Cardiac septum (tissue), 1 donor: ENCODE measurements at regions not wholly inside any gene's neighbourhood (a gene's known extent, or its start where the extent isn't known, plus 50 kb on each side); places are given as distances from the start of the nearest gene placed in this dataset.
"Not testable (repeated sequence)": the region's sequence is repeated elsewhere in the genome, so short reads cannot be mapped to it uniquely, and the experiment has no call there.

Experiments
- DNase-seq: peaks from one replicate; pipeline ENCODE4 v3.0.0-alpha.2; 2020; ENCODE audit warnings: low spot score
- intact Hi-C: fragments of 100-400 bp; cut with DNase I; formaldehyde crosslinking; loops from one replicate; pipeline ENCODE4 v1.14.0; 2022
- donor health status: DM: no; HTN: no; CAD: no.

- no peak for DNase-seq
- intact Hi-C loops = no loop called here
Observed at GRCh38 chr10:25707572-25707971, 226.5 kb upstream of the MYO3A start.

- DNase-seq = no peak
- intact Hi-C loops = no loop called here
Observed at GRCh38 chr10:25707976-25708671, 225.9 kb upstream of the MYO3A start.

GRCh38 chr10:25713894-25714240, 220.2 kb upstream of the MYO3A start:
- DNase-seq = no peak
- intact Hi-C loops = no loop called here

GRCh38 chr10:25724241-25724640, 209.8 kb upstream of the MYO3A start:
- no peak for DNase-seq
- intact Hi-C loops = no loop called here

- no peak for DNase-seq
- intact Hi-C loops = no loop called here
Observed at GRCh38 chr10:25725917-25726716, 207.9 kb upstream of the MYO3A start.

GRCh38 chr10:25738776-25739175, 195.3 kb upstream of the MYO3A start:
- intact Hi-C loops = no loop called here
- DNase-seq = no peak

GRCh38 chr10:25743832-25744231, 190.2 kb upstream of the MYO3A start:
- intact Hi-C loops = no loop called here
- no peak for DNase-seq

- intact Hi-C loops = no loop called here
- DNase-seq = no peak
Observed at GRCh38 chr10:25744574-25744973, 189.5 kb upstream of the MYO3A start.

GRCh38 chr10:25745976-25746375, 188.1 kb upstream of the MYO3A start:
- DNase-seq = no peak
- intact Hi-C loops = no loop called here

GRCh38 chr10:25747084-25747483, 186.9 kb upstream of the MYO3A start:
- no peak for DNase-seq
- intact Hi-C loops = no loop called here

- DNase-seq = no peak
- intact Hi-C loops = no loop called here
Observed at GRCh38 chr10:25748509-25748908, 185.5 kb upstream of the MYO3A start.

GRCh38 chr10:25753776-25754175, 180.3 kb upstream of the MYO3A start:
- DNase-seq = no peak
- intact Hi-C loops = no loop called here

GRCh38 chr10:25755874-25756273, 178.2 kb upstream of the MYO3A start:
- intact Hi-C loops, DNase-seq: not testable (repeated sequence)

- no peak for DNase-seq
Observed at GRCh38 chr10:25756784-25757183, 177.2 kb upstream of the MYO3A start.

GRCh38 chr10:25758041-25758457, 176.0 kb upstream of the MYO3A start:
- DNase-seq = no peak
- intact Hi-C loops = no loop called here

More at GRCh38 chr10:25756784-25757183, 177.2 kb upstream of the MYO3A start:
- intact Hi-C loops = no loop called here

GRCh38 chr10:25758511-25758910, 175.5 kb upstream of the MYO3A start:
- DNase-seq = no peak

GRCh38 chr10:25761937-25762336, 172.1 kb upstream of the MYO3A start:
- DNase-seq = no peak
- intact Hi-C loops = no loop called here

More at GRCh38 chr10:25758511-25758910, 175.5 kb upstream of the MYO3A start:
- intact Hi-C loops = no loop called here

- no peak for DNase-seq
- intact Hi-C loops = no loop called here
Observed at GRCh38 chr10:25766213-25766612, 167.8 kb upstream of the MYO3A start.

- DNase-seq = no peak
- intact Hi-C loops = no loop called here
Observed at GRCh38 chr10:25766687-25767221, 167.3 kb upstream of the MYO3A start.

- no peak for DNase-seq
- intact Hi-C loops = no loop called here
Observed at GRCh38 chr10:25768167-25768566, 165.9 kb upstream of the MYO3A start.

GRCh38 chr10:25778646-25779045, 155.4 kb upstream of the MYO3A start:
- intact Hi-C loops = no loop called here
- no peak for DNase-seq
